PC-9 (cell line): ENCODE measurements at regions not wholly inside any gene's neighbourhood (a gene's known extent, or its start where the extent isn't known, plus 50 kb on each side); places are given as distances from the start of the nearest gene placed in this dataset.

ENCODE experiments used
- BruUV-seq: library from RNA; stranded (reverse); fragments of 400-500 nt; replicated peaks from 2 replicates; lab custom pipeline; 2021; lab: Mats Ljungman, UMichigan
- CTCF ChIA-PET: fragments of 300-600 bp; sonication (Branson Sonifier 250); formaldehyde crosslinking; loops from one replicate; lab custom pipeline; 2022; ENCODE audit warnings: antibody characterized with exemption; lab: Charles Lee
- POLR2A ChIA-PET: fragments of 300-600 bp; sonication (Branson Sonifier 250); formaldehyde crosslinking; loops from one replicate; lab custom pipeline; 2022; ENCODE audit warnings: antibody characterized with exemption; ENCODE audit not compliant: unreplicated experiment; lab: Charles Lee
- DNase-seq, 2 experiments: peaks; one replicate each; pipeline versions ENCODE4 v3.0.0 to v3.0.0-alpha.2; 2015 to 2022; ENCODE audit warnings: mixed read lengths in 1 of 2
- H2AFZ ChIP-seq: fragments of 200-600 bp; sonication (generic); 2 replicates; pipeline ENCODE4 v1.8.1; 2017; ENCODE audit warnings: antibody characterized with exemption
- H3F3A ChIP-seq: fragments of 200-600 bp; sonication (generic); 2 replicates; pipeline ENCODE4 v1.8.1; 2017; ENCODE audit warnings: antibody characterized with exemption, mild to moderate bottlenecking, low read depth; ENCODE audit not compliant: insufficient read depth
- H3K27ac ChIP-seq: fragments of 200-600 bp; sonication (generic); 2 replicates; pipeline ENCODE4 v1.6.1; 2016; ENCODE audit warnings: mixed run types
- H3K27me3 ChIP-seq: fragments of 200-600 bp; sonication (generic); 2 replicates; pipeline ENCODE4 v1.6.1; 2016; ENCODE audit warnings: low read depth, mixed run types; ENCODE audit not compliant: insufficient read depth
- H3K36me3 ChIP-seq: fragments of 200-600 bp; sonication (generic); 2 replicates; pipeline ENCODE4 v1.6.1; 2016; ENCODE audit warnings: low read depth, mixed run types
- H3K4me1 ChIP-seq: fragments of 200-600 bp; sonication (generic); replicated peaks from 2 replicates; pipeline ENCODE4 v1.6.1; 2016; ENCODE audit warnings: mixed run types; ENCODE audit not compliant: insufficient read depth
- H3K4me2 ChIP-seq: fragments of 200-600 bp; sonication (generic); 2 replicates; pipeline ENCODE4 v1.6.1; 2017; ENCODE audit warnings: mixed run types
- H3K4me3 ChIP-seq: fragments of 200-600 bp; sonication (generic); 2 replicates; pipeline ENCODE4 v1.6.1; 2016; ENCODE audit warnings: mixed run types
- H3K79me2 ChIP-seq: fragments of 200-600 bp; sonication (generic); 2 replicates; pipeline ENCODE4 v1.6.1; 2017; ENCODE audit warnings: low read depth, mixed run types
- H3K9me2 ChIP-seq: fragments of 200-600 bp; sonication (generic); 2 replicates; pipeline ENCODE4 v1.8.1; 2017; ENCODE audit warnings: mild to moderate bottlenecking; ENCODE audit not compliant: insufficient read depth
- H3K9me3 ChIP-seq: fragments of 200-600 bp; sonication (generic); 2 replicates; pipeline ENCODE4 v1.8.1; 2016; ENCODE audit warnings: low read depth; ENCODE audit not compliant: insufficient read depth
- H4K20me1 ChIP-seq: fragments of 200-600 bp; sonication (generic); 2 replicates; pipeline ENCODE4 v1.8.1; 2017; ENCODE audit not compliant: insufficient read depth
- CTCF ChIP-seq: fragments of 200-600 bp; sonication (generic); conservative IDR thresholded peaks from 2 replicates; pipeline ENCODE4 v1.6.1; 2017; ENCODE audit warnings: mixed run types, antibody characterized with exemption, mild to moderate bottlenecking, moderate library complexity
- EZH2 ChIP-seq: fragments of 200-600 bp; sonication (generic); IDR thresholded peaks from 2 replicates; pipeline ENCODE4 v1.8.0; 2017; ENCODE audit warnings: antibody characterized with exemption, low read depth
- intact Hi-C: fragments of 100-400 bp; cut with micrococcal nuclease; formaldehyde crosslinking; loops from one replicate; pipeline ENCODE4 v1.10.0; 2022; ENCODE audit not compliant: unreplicated experiment

GRCh38 chr21:30097791-30098190 is 68.8 kb downstream of the CLDN17 start:
- Histone ChIP-seq H3K4me1 (no peaks in the 10 kb centered on the region), H4K20me1 (no peaks in the 10 kb centered on the region), H3K27ac (no peak overlapping the region), H3K9me2 (no peaks in the 10 kb centered on the region), H2AFZ (no peak overlapping the region), H3K9me3 (no peaks in the 10 kb centered on the region), H3K4me2 (no peak overlapping the region), H3F3A (no peaks in the 10 kb centered on the region), H3K79me2 (no peaks in the 10 kb centered on the region), H3K27me3 (no peaks in the 10 kb centered on the region), H3K4me3 (no peak overlapping the region), H3K36me3 (no peaks in the 10 kb centered on the region)
- no peak for DNase-seq
- CTCF ChIA-PET = no interaction called here
- no TSS peak for BruUV-seq
- POLR2A ChIA-PET = no interaction called here
- intact Hi-C loops = no loop called here
- TF ChIP-seq CTCF = no peak
- TF ChIP-seq EZH2 = no peak

- Histone ChIP-seq H3K27ac (no peak overlapping the region), H3K4me3 (no peak overlapping the region), H4K20me1 (no peaks in the 10 kb centered on the region), H3K36me3 (no peaks in the 10 kb centered on the region), H3K4me1 (no peaks in the 10 kb centered on the region), H3K27me3 (no peaks in the 10 kb centered on the region), H3K9me3 (no peaks in the 10 kb centered on the region), H3K9me2 (no peaks in the 10 kb centered on the region), H3F3A (no peaks in the 10 kb centered on the region), H2AFZ (no peak overlapping the region), H3K79me2 (no peaks in the 10 kb centered on the region), H3K4me2 (no peak overlapping the region)
- intact Hi-C loops = no loop called here
- POLR2A ChIA-PET = no interaction called here
- no peak for DNase-seq
- CTCF ChIA-PET = no interaction called here
- TF ChIP-seq EZH2 (no peak), CTCF (no peak)
- BruUV-seq = no TSS peak
Observed at GRCh38 chr21:30083225-30083945, 83.2 kb downstream of the CLDN17 start.

GRCh38 chr21:30081506-30081905 is 85.1 kb downstream of the CLDN17 start:
- Histone ChIP-seq H3K36me3 (no peaks in the 10 kb centered on the region), H4K20me1 (no peaks in the 10 kb centered on the region), H3K4me1 (no peaks in the 10 kb centered on the region), H3K9me3 (no peaks in the 10 kb centered on the region), H3K27me3 (no peaks in the 10 kb centered on the region), H3K27ac (no peak overlapping the region), H2AFZ (no peak overlapping the region), H3K79me2 (no peaks in the 10 kb centered on the region), H3K9me2 (no peaks in the 10 kb centered on the region), H3F3A (no peaks in the 10 kb centered on the region), H3K4me3 (no peak overlapping the region), H3K4me2 (no peak overlapping the region)
- DNase-seq = no peak
- ChIA-PET CTCF (interaction anchor here (0.6 kb wide), 1 partner anchor 179 kb away, joined by 13 read pairs; no protein-coding TSS in a partner anchor), POLR2A (interaction anchor here (0.7 kb wide), 1 partner anchor 10 kb away, joined by 3 read pairs; no protein-coding TSS in a partner anchor)
- no TSS peak for BruUV-seq
- intact Hi-C loops = no loop called here
- no peak for TF ChIP-seq EZH2
- no peak for TF ChIP-seq CTCF
